ENCODE measurements at regions not wholly inside any gene's neighbourhood (a gene's known extent, or its start where the extent isn't known, plus 50 kb on each side); places are given as distances from the start of the nearest gene placed in this dataset.

GRCh38 chr2:187274146-187274545, 173.9 kb downstream of the CALCRL start:
- Mint-ChIP-seq H3K9me3 (peaks cover 14% of the 10 kb centered on the region), H3K4me1 (no peaks in the 10 kb centered on the region), H3K27me3 (no peaks in the 10 kb centered on the region), H3K36me3 (ENCODE audit: low read depth) (no peaks in the 10 kb centered on the region), H3K27ac (no peak overlapping the region), H3K4me3 (no peak overlapping the region)
- no peak for DNase-seq
- no peak for ATAC-seq

GRCh38 chr2:187272255-187272654, 175.8 kb downstream of the CALCRL start:
- ATAC-seq (no peak), DNase-seq (no peak)
- Mint-ChIP-seq H3K27me3 (no peaks in the 10 kb centered on the region), H3K36me3 (ENCODE audit: low read depth) (no peaks in the 10 kb centered on the region), H3K4me3 (no peak overlapping the region), H3K9me3 (peaks cover 10% of the 10 kb centered on the region), H3K27ac (no peak overlapping the region), H3K4me1 (no peaks in the 10 kb centered on the region)

GRCh38 chr2:187271825-187272224, 176.2 kb downstream of the CALCRL start:
- ATAC-seq: no peak
- no peak overlapping the region for H3K4me3 Mint-ChIP-seq
- H3K27me3 Mint-ChIP-seq: no peaks in the 10 kb centered on the region
- H3K4me1 Mint-ChIP-seq: no peaks in the 10 kb centered on the region
- H3K27ac Mint-ChIP-seq: no peak overlapping the region
- no peak for DNase-seq
- H3K9me3 Mint-ChIP-seq: peaks cover 10% of the 10 kb centered on the region
- no peaks in the 10 kb centered on the region for H3K36me3 Mint-ChIP-seq (ENCODE audit: low read depth)

GRCh38 chr2:187266645-187267044, 181.4 kb downstream of the CALCRL start:
- Mint-ChIP-seq H3K27me3 (no peaks in the 10 kb centered on the region), H3K27ac (no peak overlapping the region), H3K4me1 (no peaks in the 10 kb centered on the region), H3K4me3 (no peak overlapping the region), H3K36me3 (ENCODE audit: low read depth) (no peaks in the 10 kb centered on the region), H3K9me3 (peaks cover 6% of the 10 kb centered on the region)
- DNase-seq (no peak), ATAC-seq (no peak)

GRCh38 chr2:187266147-187266546, 181.9 kb downstream of the CALCRL start:
- no peaks in the 10 kb centered on the region for H3K27me3 Mint-ChIP-seq
- no peaks in the 10 kb centered on the region for H3K4me1 Mint-ChIP-seq
- H3K9me3 Mint-ChIP-seq: peaks cover 6% of the 10 kb centered on the region
- no peaks in the 10 kb centered on the region for H3K36me3 Mint-ChIP-seq (ENCODE audit: low read depth)
- DNase-seq (no peak), ATAC-seq (no peak)
- H3K27ac Mint-ChIP-seq: no peak overlapping the region
- H3K4me3 Mint-ChIP-seq: no peak overlapping the region

GRCh38 chr2:187264612-187265011, 183.4 kb downstream of the CALCRL start:
- Mint-ChIP-seq H3K9me3 (no peaks in the 10 kb centered on the region), H3K36me3 (ENCODE audit: low read depth) (no peaks in the 10 kb centered on the region), H3K4me1 (no peaks in the 10 kb centered on the region), H3K27me3 (no peaks in the 10 kb centered on the region), H3K4me3 (no peak overlapping the region), H3K27ac (no peak overlapping the region)
- DNase-seq (no peak), ATAC-seq (no peak)

- no peak for DNase-seq
- Mint-ChIP-seq H3K27ac (no peak overlapping the region), H3K4me3 (no peak overlapping the region), H3K9me3 (no peaks in the 10 kb centered on the region), H3K4me1 (no peaks in the 10 kb centered on the region), H3K36me3 (ENCODE audit: low read depth) (no peaks in the 10 kb centered on the region), H3K27me3 (no peaks in the 10 kb centered on the region)
- no peak for ATAC-seq
Measured at GRCh38 chr2:187263675-187264560, 184.1 kb downstream of the CALCRL start.

- Mint-ChIP-seq H3K27ac (no peak overlapping the region), H3K36me3 (ENCODE audit: low read depth) (no peaks in the 10 kb centered on the region), H3K9me3 (no peaks in the 10 kb centered on the region), H3K4me1 (no peaks in the 10 kb centered on the region), H3K27me3 (no peaks in the 10 kb centered on the region), H3K4me3 (no peak overlapping the region)
- ATAC-seq (no peak), DNase-seq (no peak)
Measured at GRCh38 chr2:187261705-187262104, 186.3 kb downstream of the CALCRL start.

- H3K27me3 Mint-ChIP-seq: no peaks in the 10 kb centered on the region
- no peak overlapping the region for H3K4me3 Mint-ChIP-seq
- H3K9me3 Mint-ChIP-seq: no peaks in the 10 kb centered on the region
Measured at GRCh38 chr2:187252063-187252462, 196.0 kb downstream of the CALCRL start.

GRCh38 chr2:187250137-187250536, 197.9 kb downstream of the CALCRL start:
- DNase-seq: no peak
- no peaks in the 10 kb centered on the region for H3K36me3 Mint-ChIP-seq (ENCODE audit: low read depth)
- no peaks in the 10 kb centered on the region for H3K27me3 Mint-ChIP-seq
- ATAC-seq: no peak
- no peaks in the 10 kb centered on the region for H3K9me3 Mint-ChIP-seq
- no peaks in the 10 kb centered on the region for H3K4me1 Mint-ChIP-seq
- H3K27ac Mint-ChIP-seq: no peak overlapping the region
- no peak overlapping the region for H3K4me3 Mint-ChIP-seq

More at GRCh38 chr2:187252063-187252462, 196.0 kb downstream of the CALCRL start:
- no peak for ATAC-seq
- Mint-ChIP-seq H3K27ac (no peak overlapping the region), H3K4me1 (no peaks in the 10 kb centered on the region), H3K36me3 (ENCODE audit: low read depth) (no peaks in the 10 kb centered on the region)
- no peak for DNase-seq

- no peak for ATAC-seq
- Mint-ChIP-seq H3K27ac (no peak overlapping the region), H3K4me1 (no peaks in the 10 kb centered on the region), H3K27me3 (no peaks in the 10 kb centered on the region), H3K4me3 (no peak overlapping the region), H3K9me3 (peaks cover 4% of the 10 kb centered on the region), H3K36me3 (ENCODE audit: low read depth) (no peaks in the 10 kb centered on the region)
- no peak for DNase-seq
Measured at GRCh38 chr2:187233811-187234210, 214.2 kb downstream of the CALCRL start.

GRCh38 chr2:187232749-187233148, 215.3 kb downstream of the CALCRL start:
- H3K4me1 Mint-ChIP-seq: no peaks in the 10 kb centered on the region

GRCh38 chr2:187230088-187230487, 218.0 kb downstream of the CALCRL start:
- Mint-ChIP-seq H3K4me1 (no peaks in the 10 kb centered on the region), H3K36me3 (ENCODE audit: low read depth) (no peaks in the 10 kb centered on the region), H3K27ac (no peak overlapping the region), H3K9me3 (peaks cover 4% of the 10 kb centered on the region), H3K4me3 (no peak overlapping the region), H3K27me3 (no peaks in the 10 kb centered on the region)
- ATAC-seq (no peak), DNase-seq (no peak)

More at GRCh38 chr2:187232749-187233148, 215.3 kb downstream of the CALCRL start:
- Mint-ChIP-seq H3K27me3 (no peaks in the 10 kb centered on the region), H3K36me3 (ENCODE audit: low read depth) (no peaks in the 10 kb centered on the region), H3K9me3 (peaks cover 4% of the 10 kb centered on the region), H3K4me3 (no peak overlapping the region), H3K27ac (no peak overlapping the region)
- DNase-seq: no peak
- ATAC-seq: no peak

- Mint-ChIP-seq H3K27me3 (no peaks in the 10 kb centered on the region), H3K36me3 (ENCODE audit: low read depth) (no peaks in the 10 kb centered on the region), H3K4me3 (no peak overlapping the region), H3K4me1 (no peaks in the 10 kb centered on the region), H3K9me3 (peaks cover 7% of the 10 kb centered on the region), H3K27ac (no peak overlapping the region)
- no peak for ATAC-seq
- DNase-seq: no peak
Measured at GRCh38 chr2:187228986-187229385, 219.1 kb downstream of the CALCRL start.

- H3K9me3 Mint-ChIP-seq: peaks cover 13% of the 10 kb centered on the region
- ATAC-seq (no peak), DNase-seq (no peak)
- no peak overlapping the region for H3K27ac Mint-ChIP-seq
- no peak overlapping the region for H3K4me3 Mint-ChIP-seq
- no peaks in the 10 kb centered on the region for H3K4me1 Mint-ChIP-seq
- no peaks in the 10 kb centered on the region for H3K27me3 Mint-ChIP-seq
- no peaks in the 10 kb centered on the region for H3K36me3 Mint-ChIP-seq (ENCODE audit: low read depth)
Measured at GRCh38 chr2:187224989-187225388, 223.1 kb downstream of the CALCRL start.

Data from activated naive CD8-positive, alpha-beta T cell treated with anti-CD3 and anti-CD28 coated beads, Interleukin-2, amount 50 U/mL, for 24 hours (primary cell).